Posterior cingulate gyrus (tissue), 11 donors: ENCODE measurements at regions not wholly inside any gene's neighbourhood (a gene's known extent, or its start where the extent isn't known, plus 50 kb on each side); places are given as distances from the start of the nearest gene placed in this dataset.

Experiments
- DNase-seq, 10 donors: peaks; one replicate each; pipeline versions ENCODE4 v3.0.0 to v3.0.0-alpha.2; 2020 to 2021; ENCODE audit warnings: mixed read lengths in 3 of 10
- intact Hi-C: fragments of 100-400 bp; cut with DNase I; formaldehyde crosslinking; loops from one replicate; pipeline ENCODE4 v1.15.1; 2023

DNA sequence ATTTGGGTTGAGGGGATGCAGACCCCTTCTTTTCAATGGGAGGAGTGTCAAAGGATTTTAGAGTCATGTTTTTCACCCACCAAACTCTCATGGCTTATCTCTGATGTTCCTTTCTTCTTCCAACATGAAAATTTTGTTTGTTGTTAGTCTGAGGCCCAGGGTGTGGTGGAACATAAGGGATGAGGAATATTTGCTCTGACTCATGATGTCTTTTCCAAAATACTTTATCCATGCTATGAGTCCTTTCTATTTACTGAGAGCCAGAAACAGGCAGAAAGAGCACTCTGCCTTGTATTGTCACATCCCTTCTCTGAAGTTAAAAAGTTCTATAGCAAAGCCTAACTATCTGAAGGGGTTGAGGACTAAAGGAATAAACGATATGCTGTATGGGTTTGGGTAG lies 61.6 kb upstream of the GYPA start:
- DNase-seq: no peak
- intact Hi-C loops: no loop called here

DNA sequence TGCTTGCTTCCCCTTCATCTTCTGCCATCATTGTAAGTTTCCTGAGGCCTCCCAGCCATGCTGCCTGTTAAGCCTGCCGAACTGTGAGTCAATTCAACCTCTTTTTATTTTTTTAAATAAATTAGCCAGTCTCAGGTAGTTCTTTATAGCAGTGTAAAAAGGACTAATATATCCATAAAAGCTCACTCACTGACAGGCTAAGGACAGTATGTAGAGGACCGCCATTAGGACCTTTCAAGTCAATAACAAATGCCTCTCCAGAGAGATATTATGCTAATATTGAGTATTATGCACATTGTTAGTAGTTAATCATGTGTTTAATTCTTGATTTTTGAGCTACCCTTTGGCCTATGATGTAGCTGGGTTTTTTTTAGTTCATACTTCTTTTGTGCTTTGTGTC lies 62.6 kb upstream of the GYPA start:
- intact Hi-C loops: no loop called here
- no peak for DNase-seq

DNA sequence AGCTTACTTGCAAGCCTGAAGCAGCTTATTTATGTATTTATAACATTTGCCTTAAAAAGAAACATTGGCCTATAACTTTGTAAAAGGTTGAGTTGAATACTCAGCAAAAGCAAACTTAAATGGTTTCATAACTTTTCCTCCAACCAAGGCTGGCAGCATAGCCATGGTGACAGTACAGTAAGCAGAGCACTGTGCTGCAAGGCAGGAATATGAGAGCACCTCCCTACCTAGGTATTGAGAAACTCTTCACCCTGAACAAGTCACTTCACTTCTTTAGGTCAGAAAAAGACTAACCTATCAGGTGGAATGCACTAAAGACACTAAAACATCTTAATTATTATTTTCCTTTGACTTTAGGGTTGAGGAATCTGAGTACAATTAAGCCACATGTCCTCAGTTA lies 63.9 kb upstream of the GYPA start:
- intact Hi-C loops: no loop called here
- no peak for DNase-seq

GRCh38 chr4:144206711-144207110 lies 66.2 kb upstream of the GYPA start:
- intact Hi-C loops: no loop called here
- no peak for DNase-seq

DNA sequence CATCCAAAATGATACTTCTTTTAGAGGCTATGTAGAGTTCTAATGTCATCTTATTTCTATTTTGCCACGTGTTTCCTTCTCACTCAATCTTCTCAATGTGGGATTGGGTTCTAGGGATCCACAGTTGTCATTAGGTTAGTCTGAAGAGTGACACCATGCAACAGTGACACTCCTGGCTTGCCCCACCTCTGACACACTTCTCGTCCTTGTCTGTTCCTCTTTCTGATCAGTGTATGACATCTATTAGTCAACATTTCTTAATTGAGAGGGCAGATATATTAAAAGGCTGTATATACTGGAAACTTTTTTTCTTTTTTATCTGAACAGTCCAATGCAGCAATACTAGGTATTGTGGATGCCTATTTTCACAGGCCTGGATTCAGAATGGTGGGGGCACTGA lies 67.6 kb upstream of the GYPA start:
- no peak for DNase-seq

GRCh38 chr4:144209491-144209890 lies 69.0 kb upstream of the GYPA start:
- intact Hi-C loops: no loop called here
- no peak for DNase-seq

More for the DNA sequence above, 67.6 kb upstream of the GYPA start:
- intact Hi-C loops: no loop called here

- no peak for DNase-seq
- intact Hi-C loops: no loop called here
Observed at GRCh38 chr4:144213371-144213770, 72.9 kb upstream of the GYPA start.

GRCh38 chr4:144223149-144223548 lies 82.6 kb upstream of the GYPA start:
- intact Hi-C loops: no loop called here
- no peak for DNase-seq

- intact Hi-C loops: no loop called here
- DNase-seq: no peak
Observed at GRCh38 chr4:144223661-144224060, 83.1 kb upstream of the GYPA start.

- intact Hi-C loops: no loop called here
- no peak for DNase-seq
Observed at GRCh38 chr4:144259285-144259684, 118.8 kb upstream of the GYPA start.

DNA sequence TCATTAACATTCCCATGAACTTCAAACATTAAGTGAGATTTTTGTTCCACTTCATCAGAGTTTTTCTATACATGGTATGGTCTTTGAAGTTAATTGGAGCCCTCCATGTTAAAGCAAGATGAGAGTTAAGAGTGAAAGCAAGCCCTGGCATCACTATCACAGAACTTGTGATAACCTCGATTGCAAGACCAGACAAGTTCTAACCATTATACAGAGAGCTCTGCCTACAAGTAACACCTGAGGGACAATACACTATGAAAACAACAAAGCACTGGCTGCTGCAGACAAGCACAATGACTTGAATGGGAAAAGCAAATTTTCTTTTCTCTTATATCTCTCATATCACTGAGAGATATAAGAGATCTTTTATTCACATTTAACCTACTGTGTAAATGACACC lies 126.6 kb upstream of the GYPA start:
- DNase-seq: no peak
- intact Hi-C loops: no loop called here

DNA sequence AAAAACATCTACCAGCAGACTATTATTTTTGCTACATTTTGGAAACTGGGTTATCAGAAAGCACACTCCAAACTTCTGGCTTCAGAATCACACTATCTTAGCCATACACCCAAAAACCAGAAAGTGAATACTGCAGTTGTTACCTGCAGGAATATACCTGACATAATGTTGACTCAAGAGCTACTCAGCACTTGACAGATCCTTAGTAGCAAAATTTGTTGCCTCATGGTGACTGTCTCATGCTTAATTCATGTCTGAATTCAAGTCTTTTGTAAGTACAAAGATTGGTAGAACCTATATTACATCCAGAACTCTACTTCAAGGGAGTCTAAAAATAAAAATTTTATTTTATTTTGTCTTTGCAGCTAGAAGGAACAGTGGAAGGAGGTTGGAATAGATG lies 140.2 kb upstream of the GYPA start:
- intact Hi-C loops: no loop called here
- no peak for DNase-seq

GRCh38 chr4:144283526-144283925 lies 143.0 kb upstream of the GYPA start:
- no peak for DNase-seq
- intact Hi-C loops: no loop called here

DNA sequence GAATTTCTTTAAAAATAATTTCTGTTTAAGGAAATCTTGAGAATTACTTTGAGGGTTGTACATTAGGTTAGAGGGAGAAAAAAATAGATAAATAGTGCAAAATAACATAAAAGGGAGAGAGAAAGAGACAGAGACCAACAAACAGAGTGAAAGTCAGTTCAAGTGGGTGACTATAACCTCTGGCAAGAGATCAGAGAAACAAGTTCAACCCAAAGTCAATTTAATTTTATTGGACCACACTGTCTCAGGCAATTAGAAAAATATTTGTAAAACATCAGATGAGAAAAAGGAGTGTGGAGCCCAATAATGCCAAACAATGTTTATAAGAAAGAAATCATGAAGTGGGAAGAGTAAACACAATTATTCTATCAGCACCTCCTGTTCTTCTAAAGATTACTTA lies 143.5 kb upstream of the GYPA start:
- intact Hi-C loops: no loop called here
- DNase-seq: no peak

GRCh38 chr4:144288011-144288903 lies 147.7 kb upstream of the GYPA start:
- DNase-seq: no peak
- intact Hi-C loops: no loop called here

DNA sequence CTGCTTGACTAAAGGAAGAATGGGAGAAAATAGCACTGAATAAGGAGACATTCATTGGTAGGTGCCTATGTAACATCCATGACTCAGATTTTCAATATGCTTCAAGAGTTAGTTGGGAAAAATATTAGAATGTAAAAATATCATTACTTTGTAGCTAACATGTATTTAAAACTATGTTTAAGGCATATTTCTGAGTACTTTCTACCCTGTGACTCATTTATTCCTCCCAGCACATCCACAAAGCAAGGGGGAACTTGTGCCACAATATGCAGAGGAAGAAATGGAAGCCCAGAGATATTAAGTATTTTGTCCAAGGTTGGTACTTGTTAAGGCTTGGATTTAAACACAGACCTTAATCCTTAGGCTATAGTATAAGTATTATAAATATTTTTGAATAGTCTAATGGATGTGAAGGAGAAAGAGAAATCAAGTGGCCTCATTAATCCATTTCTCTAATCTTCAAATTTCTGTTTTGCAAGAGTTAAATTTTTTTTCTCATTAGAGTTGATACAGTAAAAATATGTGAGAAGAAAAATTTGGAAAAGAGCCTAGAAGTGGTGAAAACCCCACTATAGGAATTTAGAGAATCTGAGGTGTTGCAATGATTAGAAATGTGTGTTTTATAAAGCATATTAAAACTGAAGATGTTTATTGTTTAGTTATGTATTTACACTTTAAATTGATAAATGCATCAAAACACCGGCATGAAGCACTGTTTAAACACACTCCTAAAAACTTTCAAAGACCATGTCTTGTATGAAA lies 149.3 kb upstream of the GYPA start:
- no peak for DNase-seq
- intact Hi-C loops: no loop called here

DNA sequence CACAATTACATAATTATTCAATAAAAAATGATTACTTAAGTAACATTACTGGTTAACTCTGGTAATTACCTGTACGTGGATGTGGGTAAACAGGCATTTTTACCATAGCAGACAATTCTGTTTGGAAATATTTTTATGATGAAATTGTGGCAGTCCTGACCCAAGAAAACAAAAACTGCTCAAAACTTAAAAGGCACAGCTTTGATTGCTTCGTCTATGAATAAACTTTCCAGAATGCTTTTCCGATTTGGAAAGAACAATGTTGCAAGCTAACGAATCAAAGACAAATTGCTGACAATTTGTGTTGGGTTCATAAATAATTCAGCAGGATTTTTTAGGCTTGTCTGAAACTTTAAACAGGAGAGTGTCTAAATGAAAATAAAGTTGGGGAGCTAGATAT lies 150.6 kb upstream of the GYPA start:
- DNase-seq: no peak
- intact Hi-C loops: no loop called here

DNA sequence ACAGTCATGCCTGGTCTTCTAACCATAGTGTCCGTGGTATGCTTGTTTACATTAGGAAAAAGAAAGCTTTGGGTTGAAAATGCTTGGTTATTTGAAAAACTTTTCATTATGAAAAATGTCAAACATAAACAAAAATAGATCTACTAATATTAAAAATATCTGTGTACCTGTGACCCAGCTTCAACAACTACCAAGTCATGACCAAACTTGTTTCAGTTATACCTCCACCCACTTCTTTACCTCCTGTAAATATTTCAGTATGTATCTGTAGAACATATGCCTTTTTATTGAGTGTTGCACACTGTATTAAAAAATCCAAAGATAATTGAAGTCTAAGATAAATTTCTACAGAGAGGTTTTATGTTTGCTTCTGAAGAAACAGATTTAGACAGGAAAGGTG lies 153.7 kb upstream of the GYPA start:
- intact Hi-C loops: no loop called here
- no peak for DNase-seq

GRCh38 chr4:144295286-144295995 lies 154.9 kb upstream of the GYPA start:
- intact Hi-C loops: no loop called here
- DNase-seq: peak in 1 of 10 donors; percentile 34

DNA sequence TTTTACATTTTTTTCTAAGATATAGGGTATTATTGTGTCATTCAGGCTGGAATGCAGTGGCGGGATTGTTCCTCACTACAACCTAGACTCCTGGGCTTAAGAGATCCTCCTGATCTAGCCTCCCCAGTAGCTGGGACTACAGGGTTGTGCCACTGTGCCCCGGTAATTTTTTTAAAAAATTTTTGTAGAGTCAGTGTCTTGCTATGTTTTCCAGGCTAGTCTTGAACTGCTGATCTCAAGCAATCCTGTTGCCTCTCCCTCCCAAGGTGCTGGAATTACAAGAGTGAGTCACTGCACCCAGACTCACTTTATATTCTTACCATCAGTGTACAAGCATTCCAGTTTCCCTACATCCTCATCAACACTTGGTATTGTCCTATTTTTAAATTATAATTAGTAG lies 156.4 kb upstream of the GYPA start:
- DNase-seq: no peak
- intact Hi-C loops: no loop called here

DNA sequence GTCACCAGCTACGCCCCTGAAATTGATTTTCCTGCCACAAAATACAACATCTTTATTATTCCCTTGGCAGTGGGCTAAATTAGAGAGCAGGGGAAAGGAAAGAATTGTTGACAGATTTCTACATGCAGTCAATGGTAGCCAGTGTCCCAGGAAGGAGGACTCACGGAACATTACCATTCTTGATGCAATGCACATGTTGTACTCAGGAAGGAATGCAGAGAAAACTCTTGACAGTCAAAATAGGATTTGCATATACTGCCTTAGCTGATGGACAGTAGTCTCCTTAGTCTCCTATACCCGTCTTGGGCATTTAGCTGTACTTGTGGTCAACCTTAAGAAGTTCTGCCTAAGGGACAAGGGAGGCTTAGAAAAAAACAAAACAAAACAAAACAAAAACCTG lies 158.0 kb upstream of the GYPA start:
- intact Hi-C loops: no loop called here
- no peak for DNase-seq
